Hepatocyte (in vitro differentiated cells): ENCODE measurements at regions not wholly inside any gene's neighbourhood (a gene's known extent, or its start where the extent isn't known, plus 50 kb on each side); places are given as distances from the start of the nearest gene placed in this dataset.

Source experiments
- DNase-seq: peaks from one replicate; pipeline ENCODE4 v3.0.0-alpha.2; 2016; ENCODE audit warnings: low spot score
- H2AFZ ChIP-seq: fragments of 200-600 bp; sonication (generic); 2 replicates; pipeline ENCODE4 v1.6.0; 2016; ENCODE audit warnings: antibody characterized with exemption, mild to moderate bottlenecking
- H3K27ac ChIP-seq: fragments of 200-600 bp; sonication (generic); 2 replicates; pipeline ENCODE4 v1.5.1; 2016; ENCODE audit warnings: mild to moderate bottlenecking
- H3K27me3 ChIP-seq: fragments of 200-600 bp; sonication (generic); 2 replicates; pipeline ENCODE4 v1.6.1; 2016
- H3K36me3 ChIP-seq: fragments of 200-600 bp; sonication (generic); replicated peaks from 2 replicates; pipeline ENCODE4 v1.5.1; 2016; ENCODE audit warnings: low read depth; ENCODE audit not compliant: insufficient read depth
- H3K4me1 ChIP-seq: fragments of 200-600 bp; sonication (generic); 2 replicates; pipeline ENCODE4 v1.5.1; 2016; ENCODE audit warnings: mild to moderate bottlenecking, moderate library complexity; ENCODE audit not compliant: insufficient read depth
- H3K4me2 ChIP-seq: fragments of 200-600 bp; sonication (generic); 2 replicates; pipeline ENCODE4 v1.6.0; 2016
- H3K4me3 ChIP-seq: fragments of 200-600 bp; sonication (generic); 2 replicates; pipeline ENCODE4 v1.5.1; 2016; ENCODE audit warnings: mild to moderate bottlenecking
- H3K79me2 ChIP-seq: fragments of 200-600 bp; sonication (generic); 2 replicates; pipeline ENCODE4 v1.6.0; 2017; ENCODE audit warnings: mild to moderate bottlenecking
- H3K9me2 ChIP-seq: fragments of 200-600 bp; sonication (generic); replicated peaks from 2 replicates; pipeline ENCODE4 v1.6.0; 2017; ENCODE audit warnings: mild to moderate bottlenecking; ENCODE audit not compliant: insufficient read depth
- H3K9me3 ChIP-seq: fragments of 200-600 bp; sonication (generic); 2 replicates; pipeline ENCODE4 v1.5.1; 2016; ENCODE audit warnings: low read depth, mild to moderate bottlenecking
- H4K20me1 ChIP-seq: fragments of 200-600 bp; sonication (generic); 2 replicates; pipeline ENCODE4 v1.6.0; 2016; ENCODE audit warnings: mild to moderate bottlenecking; ENCODE audit not compliant: insufficient read depth, poor library complexity, severe bottlenecking
- CTCF ChIP-seq: fragments of 200-600 bp; sonication (generic); IDR thresholded peaks from 2 replicates; pipeline ENCODE4 v1.5.1; 2016; ENCODE audit warnings: antibody characterized with exemption, mild to moderate bottlenecking; ENCODE audit not compliant: poor library complexity
- EZH2 ChIP-seq: fragments of 200-600 bp; sonication (generic); IDR thresholded peaks from 2 replicates; pipeline ENCODE4 v1.6.1; 2016; ENCODE audit warnings: antibody characterized with exemption, mild to moderate bottlenecking, borderline replicate concordance
- EZH2phosphoT487 ChIP-seq: fragments of 200-600 bp; sonication (generic); IDR thresholded peaks from one replicate; pipeline ENCODE4 v1.6.1; 2018; ENCODE audit warnings: antibody characterized with exemption, mild to moderate bottlenecking, low read depth, moderate library complexity; ENCODE audit not compliant: unreplicated experiment, severe bottlenecking
- WGBS: methylation state at CpG from one replicate; pipeline ENCODE4 v1.1.6; 2016; ENCODE audit warnings: low lambda C conversion rate; ENCODE audit errors: missing lambda C conversion rate; 5-methylcytosine and 5-hydroxymethylcytosine counted together

DNA sequence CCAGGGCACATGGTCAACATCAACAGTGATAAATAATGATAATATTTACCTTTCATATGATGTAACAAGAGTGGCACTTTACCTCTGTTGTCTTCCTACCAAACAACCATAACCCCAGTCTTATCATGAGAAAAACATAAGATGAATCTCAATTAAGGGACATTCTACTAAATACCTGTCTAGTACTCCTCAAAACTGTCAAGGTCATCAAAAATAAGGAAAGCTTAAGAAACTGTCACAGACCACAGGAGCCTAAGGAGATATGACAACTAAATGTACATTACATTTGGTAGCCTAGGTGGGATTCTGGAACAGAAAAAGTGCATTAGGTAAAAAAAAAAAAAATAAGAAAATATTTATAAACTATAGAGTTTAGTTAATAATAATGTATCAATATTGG lies 118.1 kb downstream of the CCDC34 start:
- Histone ChIP-seq H4K20me1 (no peaks in the 10 kb centered on the region), H3K27me3 (no peaks in the 10 kb centered on the region), H3K79me2 (no peaks in the 10 kb centered on the region), H3K9me2 (no peaks in the 10 kb centered on the region), H3K9me3 (no peaks in the 10 kb centered on the region), H3K27ac (no peak overlapping the region), H3K4me2 (no peak overlapping the region), H3K4me1 (no peaks in the 10 kb centered on the region), H3K4me3 (no peak overlapping the region), H3K36me3 (no peaks in the 10 kb centered on the region), H2AFZ (no peak overlapping the region)
- DNase-seq: no peak
- TF ChIP-seq CTCF: no peak
- TF ChIP-seq EZH2phosphoT487: no peak
- no peak for TF ChIP-seq EZH2

DNA sequence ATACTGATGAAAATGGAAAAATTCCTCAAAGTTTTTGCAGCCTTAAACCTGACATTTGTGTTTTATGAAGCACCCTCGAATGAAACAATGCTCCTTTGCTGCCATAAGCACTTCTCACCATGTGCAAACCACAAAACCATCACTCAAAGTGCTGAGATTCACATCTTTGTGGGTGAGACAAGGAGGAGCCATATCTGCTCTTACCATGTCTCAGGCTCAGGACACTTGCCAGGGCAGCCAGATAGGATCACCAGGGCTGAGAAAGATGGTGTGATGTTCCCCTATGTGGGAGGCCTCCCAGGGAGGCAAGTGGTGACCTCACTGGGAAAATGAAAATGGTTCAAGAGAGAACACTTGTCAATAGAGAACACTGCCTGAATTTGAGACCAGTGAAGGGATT lies 120.4 kb downstream of the CCDC34 start:
- no peak overlapping the region for H3K27ac ChIP-seq
- no peaks in the 10 kb centered on the region for H3K36me3 ChIP-seq
- H4K20me1 ChIP-seq: no peaks in the 10 kb centered on the region
- H3K4me1 ChIP-seq: peaks cover 6% of the 10 kb centered on the region
- no peak overlapping the region for H2AFZ ChIP-seq
- H3K27me3 ChIP-seq: no peaks in the 10 kb centered on the region
- no peak overlapping the region for H3K4me2 ChIP-seq
- no peaks in the 10 kb centered on the region for H3K79me2 ChIP-seq
- TF ChIP-seq EZH2phosphoT487 (no peak), CTCF (no peak), EZH2 (no peak)
- H3K4me3 ChIP-seq: no peak overlapping the region
- no peaks in the 10 kb centered on the region for H3K9me3 ChIP-seq
- no peak for DNase-seq
- 53% methylated on average over 1 of the region's 1 CpG for WGBS
- no peaks in the 10 kb centered on the region for H3K9me2 ChIP-seq

DNA sequence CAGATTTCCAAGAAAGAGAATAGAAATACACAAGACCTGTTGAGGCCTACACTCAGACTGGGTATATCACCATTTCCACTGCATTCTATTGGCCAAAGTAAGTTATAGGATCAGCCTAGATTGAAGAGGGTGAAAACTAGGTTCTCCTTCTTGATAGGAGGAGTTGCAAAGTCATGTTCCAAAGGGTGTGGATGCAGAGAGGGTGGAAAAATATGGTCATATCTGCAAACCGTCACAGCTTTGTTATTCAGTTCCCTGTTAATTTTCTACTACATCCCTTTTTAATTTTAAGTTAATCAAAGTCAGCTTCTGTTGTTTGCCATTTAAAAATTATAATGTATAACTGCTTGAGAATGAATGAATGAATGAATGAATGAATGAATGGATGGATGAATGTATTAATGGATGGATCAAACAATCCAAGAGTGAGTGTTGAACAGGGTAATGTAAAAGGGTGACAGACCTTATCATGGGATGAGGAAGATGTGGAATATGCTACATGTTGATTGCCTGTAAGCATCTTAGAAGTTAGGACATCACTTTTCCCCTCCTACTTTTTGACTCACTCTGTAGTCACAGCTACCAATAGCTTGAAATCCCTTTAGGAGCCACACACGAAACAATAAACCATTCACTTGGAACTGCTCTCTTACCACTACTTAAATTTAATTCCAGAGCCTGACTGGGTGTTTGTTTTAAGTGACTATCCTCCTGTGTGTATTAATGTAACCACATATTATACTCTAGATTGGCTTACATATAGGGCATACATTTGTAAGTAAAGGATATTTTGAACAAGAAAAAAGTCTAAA lies 121.5 kb downstream of the CCDC34 start:
- Histone ChIP-seq H3K9me2 (no peaks in the 10 kb centered on the region), H3K4me1 (peaks cover 6% of the 10 kb centered on the region), H2AFZ (no peak overlapping the region), H3K79me2 (no peaks in the 10 kb centered on the region), H3K27me3 (no peaks in the 10 kb centered on the region), H3K9me3 (no peaks in the 10 kb centered on the region), H3K36me3 (no peaks in the 10 kb centered on the region), H3K27ac (no peak overlapping the region), H3K4me2 (no peak overlapping the region), H4K20me1 (no peaks in the 10 kb centered on the region), H3K4me3 (no peak overlapping the region)
- 84% methylated on average over 2 of the region's 2 CpGs for WGBS
- TF ChIP-seq CTCF: no peak
- TF ChIP-seq EZH2: no peak
- no peak for TF ChIP-seq EZH2phosphoT487
- no peak for DNase-seq
